Stimulated activated CD8-positive, alpha-beta memory T cell treated with anti-CD3 and anti-CD28 coated beads, Interleukin-4, amount 100 ng/mL, for 4 hours (primary cell): ENCODE measurements at regions not wholly inside any gene's neighbourhood (a gene's known extent, or its start where the extent isn't known, plus 50 kb on each side); places are given as distances from the start of the nearest gene placed in this dataset.

Experiments
- DNase-seq, 2 donors: peaks; one replicate each; pipeline ENCODE4 v3.0.0-alpha.2; 2020; ENCODE audit warnings: low read depth in 2 of 2, low spot score in 1 of 2

DNA sequence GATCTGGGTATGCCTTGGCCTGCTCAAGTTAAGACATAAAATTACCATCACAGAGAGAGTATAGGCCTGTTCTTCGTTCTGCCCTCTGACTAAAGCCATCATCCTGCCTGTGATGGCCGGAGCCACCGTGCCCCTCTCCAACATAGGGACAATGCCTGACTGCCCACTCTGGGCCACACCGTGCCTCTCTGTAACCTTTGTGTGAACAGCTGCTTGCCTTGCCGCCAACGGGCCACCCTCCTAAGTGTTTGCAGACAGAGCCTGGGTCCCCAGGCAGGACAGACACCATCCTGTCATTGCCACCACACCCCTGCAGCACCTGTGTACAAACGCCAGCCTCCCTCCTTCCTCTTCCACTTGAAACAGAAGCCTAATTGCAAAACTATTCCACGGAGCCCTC, 298.7 kb upstream of the TENM3 start:
- no peak for DNase-seq

DNA sequence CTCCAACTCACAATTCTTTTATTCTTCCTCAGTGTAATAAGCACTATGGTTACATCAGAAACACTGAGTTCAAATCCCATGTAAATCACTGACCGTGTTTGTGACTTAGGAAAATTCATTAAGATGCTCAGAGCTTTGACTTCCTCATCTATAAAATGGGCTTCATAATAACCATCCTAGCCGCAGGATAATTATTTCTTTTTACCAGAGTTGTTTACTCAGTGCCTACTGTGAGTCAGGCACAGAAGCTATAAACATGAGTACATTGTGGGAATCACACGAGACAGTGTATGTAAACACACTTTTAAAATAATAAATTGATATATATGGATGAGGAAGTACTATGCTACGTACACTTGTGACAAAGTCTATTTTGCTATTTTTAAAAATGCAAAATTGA, 296.3 kb upstream of the TENM3 start:
- no peak for DNase-seq

DNA sequence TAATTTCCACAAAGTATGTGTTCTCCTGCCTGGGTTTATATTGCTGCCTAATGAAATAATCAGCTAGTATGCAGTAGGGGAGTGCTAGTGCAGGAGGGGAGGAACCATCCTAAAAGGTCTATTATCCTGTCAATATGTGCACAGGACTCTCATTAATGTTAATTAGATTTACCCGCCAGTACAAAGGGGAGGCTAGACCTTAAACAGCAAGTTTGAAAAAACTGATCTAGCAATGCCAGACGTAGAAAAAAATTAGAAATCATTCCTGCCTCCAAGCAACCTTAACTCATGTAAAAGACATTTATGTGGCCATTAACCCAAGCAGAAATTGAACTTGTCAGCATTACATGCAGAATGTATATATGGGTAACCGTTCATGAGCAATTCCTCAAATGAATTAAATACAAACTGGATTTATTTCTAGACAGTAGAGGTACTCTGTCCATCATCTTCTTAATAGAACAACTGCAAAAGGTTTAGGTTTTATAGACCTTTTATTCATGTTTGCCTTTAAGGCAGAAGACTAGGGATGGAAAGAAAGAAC, 294.3 kb upstream of the TENM3 start:
- DNase-seq: no peak

DNA sequence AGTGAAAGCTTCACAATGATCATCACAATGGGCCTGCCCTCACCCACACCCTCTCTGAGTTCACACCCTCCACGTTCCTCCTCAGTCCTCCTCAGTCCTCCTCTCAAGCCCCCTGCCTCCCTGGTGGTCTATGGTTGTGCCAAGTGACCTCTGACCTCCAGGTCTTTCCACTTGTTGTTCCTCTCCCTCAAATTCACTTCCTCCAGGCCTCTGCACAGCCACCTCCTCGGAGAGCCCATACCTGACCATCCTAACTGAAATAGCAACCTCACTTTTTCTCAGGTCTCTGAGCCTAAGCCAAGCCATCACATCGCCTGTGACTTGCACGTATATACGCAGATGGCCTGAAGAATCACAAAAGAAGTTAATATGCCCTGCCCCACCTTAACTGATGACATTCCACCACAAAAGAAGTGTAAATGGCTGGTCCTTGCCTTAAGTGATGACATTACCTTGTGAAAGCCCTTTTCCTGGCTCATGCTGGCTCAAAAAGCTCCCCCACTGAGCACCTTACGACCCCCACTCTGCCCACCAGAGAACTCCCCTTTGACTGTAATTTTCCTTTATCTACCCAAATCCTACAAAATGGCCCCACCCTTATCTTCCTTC, 293.4 kb upstream of the TENM3 start:
- DNase-seq: no peak

DNA sequence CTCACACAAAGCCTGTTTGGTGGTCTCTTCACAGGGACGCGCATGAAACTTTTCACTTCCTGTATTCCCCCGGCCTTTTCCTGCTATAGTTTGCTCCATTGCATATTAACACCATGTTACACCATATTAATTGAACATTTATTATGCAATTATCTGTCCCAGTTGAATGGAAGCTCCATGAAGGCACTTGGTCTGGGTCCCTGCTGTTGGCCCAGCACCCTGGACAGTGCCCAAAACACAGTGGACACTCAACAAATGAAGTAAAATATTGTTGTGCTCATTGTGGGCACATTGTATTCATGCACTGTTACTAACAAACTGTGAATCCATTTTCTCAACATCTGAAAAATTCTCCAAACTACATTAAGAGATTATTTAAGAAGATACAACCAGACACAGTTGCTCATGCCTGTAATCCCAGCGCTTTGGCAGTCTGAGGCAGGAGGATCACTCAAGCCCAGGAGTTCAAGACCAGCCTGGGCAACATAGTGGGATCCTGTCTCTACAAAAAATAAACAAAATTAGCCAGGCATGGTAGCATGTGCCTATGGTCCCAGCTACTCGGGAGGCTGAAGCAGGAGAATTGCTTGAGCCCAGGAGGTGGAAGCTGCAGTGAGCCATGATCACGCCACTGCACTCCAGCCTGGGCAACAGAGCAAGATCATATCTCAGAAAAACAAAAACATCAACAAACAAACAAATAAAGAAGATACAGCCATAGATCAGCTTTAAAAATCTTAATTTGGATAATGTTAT, 292.7 kb upstream of the TENM3 start:
- DNase-seq: no peak

DNA sequence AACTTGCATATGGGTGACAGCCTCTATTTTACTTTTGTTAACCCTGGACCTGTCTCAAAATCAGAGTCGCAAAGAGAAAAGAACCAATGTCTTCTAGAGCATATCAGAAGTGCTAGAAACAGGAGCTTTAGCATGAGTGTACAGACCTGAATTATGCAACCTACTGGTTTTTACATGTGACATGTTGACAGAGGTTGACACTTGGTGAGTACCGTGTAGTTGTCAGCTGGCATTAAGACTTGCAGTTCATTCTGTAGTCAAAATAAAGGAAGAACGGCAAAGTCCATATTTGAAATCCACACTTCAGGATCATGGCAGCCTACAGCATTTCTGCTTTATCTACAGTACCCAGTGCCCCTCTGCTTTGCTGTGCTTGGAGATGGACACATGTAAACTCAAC, 291.9 kb upstream of the TENM3 start:
- DNase-seq: no peak

DNA sequence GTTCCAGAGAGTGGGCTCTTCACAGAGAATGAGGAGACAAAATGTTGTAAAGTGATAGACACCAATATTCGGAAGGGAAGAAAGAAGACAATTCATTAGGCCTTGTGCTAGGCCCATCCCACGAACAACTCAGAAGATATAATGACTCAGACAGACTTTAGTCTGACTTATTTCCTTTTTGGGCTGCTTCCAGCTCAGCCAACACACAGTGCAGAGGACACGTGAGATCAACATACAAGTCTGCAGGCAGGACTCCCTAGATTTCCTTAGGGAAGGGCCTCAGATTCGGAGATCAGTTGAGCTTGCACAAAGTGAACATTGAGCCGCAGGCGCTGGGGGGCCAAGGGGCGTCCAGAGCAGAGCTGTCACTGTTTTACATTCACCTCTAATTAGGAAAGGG, 290.7 kb upstream of the TENM3 start:
- DNase-seq: no peak

DNA sequence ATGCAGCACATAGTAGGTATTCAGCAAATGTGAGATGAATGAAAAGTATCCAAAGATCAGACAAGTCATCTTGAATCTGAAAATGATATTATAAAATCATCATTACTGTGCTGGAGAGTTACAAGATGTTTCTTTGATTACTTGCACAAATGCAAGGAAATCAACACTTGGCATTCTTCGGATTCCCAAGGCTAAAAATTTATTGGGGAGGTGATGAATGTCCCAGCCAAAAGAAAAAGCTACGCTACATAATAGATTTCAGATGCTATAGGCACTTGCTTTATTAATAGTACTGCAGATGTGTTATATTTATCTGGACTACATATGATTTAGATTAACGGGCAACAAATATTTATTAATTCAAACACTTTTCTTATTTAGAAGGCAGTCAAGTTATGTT, 286.7 kb upstream of the TENM3 start:
- no peak for DNase-seq

DNA sequence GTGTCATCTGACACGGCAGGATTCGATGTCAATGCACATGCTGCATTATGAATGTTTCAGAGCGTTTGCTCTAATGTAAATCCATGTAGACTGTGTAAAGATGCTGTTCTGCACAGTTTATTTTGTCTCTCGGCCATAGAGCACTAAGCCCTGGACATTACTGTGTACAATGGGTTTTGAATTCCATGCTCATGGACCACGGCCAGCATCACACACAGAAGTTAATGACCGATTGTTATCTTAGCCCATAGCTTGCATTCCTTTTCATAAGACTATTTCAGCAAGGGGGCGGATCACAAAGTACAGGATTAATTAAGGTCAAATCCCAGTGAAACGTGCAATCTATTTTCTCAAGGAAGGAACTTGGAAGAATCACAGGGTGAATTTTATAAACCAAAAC, 286.1 kb upstream of the TENM3 start:
- DNase-seq: no peak

DNA sequence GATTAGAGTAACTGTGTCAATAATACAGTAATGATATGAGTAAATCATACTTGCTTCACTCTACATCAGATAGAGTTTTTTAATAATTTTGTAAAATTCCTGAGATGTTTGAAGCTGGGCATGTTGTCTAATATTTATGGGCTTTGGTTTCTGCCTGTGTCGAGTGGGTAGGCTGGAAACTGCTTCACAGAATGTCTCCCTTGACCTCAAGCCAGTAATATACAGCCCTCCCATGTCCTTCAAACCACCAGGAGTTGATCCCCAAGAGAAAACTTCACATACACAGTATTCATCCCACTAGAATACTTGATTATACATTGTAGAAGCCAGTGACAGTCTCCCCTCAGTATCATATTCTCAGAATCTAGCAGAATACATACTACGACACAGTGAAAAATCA, 284.8 kb upstream of the TENM3 start:
- DNase-seq: no peak

DNA sequence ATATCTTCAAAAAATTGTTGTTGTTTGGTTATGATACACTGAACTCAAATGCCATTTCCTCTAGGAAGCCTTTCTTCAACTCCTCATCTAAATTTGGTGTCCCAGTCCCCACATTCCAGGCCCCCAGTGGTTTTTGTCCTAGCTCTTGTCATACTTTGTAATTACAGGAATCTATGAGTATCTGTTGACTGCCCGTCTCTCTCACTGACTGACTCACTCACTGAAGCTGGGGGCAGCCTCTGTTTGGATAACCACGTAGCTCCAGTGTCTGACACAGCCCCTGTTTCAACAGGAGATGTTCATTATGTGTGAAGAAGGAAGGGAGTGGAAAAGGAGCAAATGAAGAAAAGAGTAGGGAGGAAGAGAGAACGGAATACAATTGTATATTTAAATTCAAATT, 284.1 kb upstream of the TENM3 start:
- no peak for DNase-seq

DNA sequence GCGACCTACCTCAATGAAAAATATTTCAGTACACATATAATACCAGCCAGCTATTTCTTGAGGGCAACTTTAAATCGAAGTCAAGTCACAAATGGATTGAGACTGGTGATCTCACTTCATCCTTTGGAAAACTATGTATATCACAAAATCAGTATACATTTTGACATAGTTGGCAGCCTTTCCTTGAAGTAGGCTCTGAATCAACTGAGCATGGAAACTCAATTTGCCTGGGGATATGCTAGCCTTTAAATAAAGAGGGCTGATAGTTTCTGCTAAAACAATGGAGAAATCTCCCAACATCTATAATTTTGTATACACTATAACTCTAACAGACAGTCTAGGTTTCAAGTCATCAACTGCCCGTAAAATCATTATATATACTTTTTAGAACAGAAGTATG, 282.8 kb upstream of the TENM3 start:
- no peak for DNase-seq

DNA sequence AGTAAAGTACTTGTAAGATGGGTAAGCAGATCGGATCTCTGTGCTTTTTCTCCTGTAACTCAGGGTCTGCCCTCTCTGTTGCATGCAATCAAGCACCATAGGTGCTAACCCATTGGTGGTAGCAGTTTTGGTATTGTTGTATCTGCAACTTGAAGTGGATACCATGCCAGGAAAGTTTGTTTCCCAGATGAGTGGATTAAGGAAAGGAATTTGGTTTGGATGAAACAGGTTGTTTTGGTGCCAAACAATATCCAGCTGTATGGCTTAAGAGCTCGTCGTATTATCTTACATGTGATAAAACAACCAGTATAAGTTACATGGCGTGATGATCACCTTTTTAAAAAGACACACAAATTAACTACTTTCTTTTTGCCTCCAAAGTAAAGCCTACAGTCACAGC, 280.9 kb upstream of the TENM3 start:
- DNase-seq: no peak

DNA sequence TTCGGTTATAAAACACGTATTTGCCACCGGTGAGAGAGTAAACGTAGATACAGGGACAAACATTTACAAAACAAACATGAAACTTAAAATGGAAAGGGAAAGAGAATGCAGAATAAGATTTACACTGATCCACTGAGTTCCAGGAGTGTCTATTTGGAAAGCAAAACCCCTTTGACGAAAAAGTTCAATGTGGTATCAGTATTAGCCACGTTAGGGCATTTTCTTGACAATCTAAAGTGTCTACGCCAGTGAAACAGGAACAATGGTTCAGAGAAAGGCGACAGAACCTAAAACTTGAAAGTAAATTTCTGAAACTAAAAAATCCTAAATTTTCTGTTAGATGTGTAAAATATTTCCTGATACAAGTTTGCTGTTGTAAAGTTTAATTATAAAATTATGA, 278.5 kb upstream of the TENM3 start:
- no peak for DNase-seq

DNA sequence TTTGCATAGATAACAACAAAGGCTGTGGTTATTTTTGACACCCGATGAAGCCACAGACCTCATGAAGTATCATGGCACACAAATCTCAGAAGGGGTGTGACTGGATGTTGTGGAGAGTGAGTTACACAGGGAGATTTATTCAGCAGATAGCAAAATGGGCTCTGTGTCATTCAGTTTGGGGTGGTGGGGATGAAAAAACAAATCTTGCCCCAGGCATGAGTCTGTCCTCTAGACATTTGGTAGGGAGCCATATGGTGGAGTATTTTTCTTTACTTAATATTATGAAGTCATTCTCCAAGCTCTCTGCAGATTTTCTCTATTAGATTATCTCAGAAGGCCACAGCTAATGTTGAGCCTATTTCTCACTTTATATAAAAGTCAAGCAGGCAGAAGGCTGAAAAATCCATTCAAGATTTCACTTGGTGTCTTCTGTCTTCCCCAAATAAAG, 277.1 kb upstream of the TENM3 start:
- DNase-seq: no peak

DNA sequence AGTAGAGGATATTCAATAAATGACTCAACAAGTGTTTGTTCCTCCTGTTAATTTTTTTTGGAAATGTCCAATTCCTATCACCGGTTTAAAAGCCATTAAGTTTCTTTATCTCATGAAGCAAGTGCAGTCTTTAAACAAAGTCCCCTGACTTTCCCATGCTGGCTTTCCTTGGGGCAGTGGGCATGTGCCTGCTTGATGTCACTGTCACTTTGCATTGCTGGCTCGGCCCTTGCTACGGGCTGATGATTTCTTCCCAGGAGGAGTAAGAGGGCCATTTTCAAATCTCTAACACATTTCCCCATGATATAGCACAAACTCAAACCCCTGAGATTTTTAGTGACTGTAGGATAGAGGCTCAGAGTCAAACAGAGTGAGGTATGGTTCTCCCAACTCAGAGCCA, 275.8 kb upstream of the TENM3 start:
- DNase-seq: no peak

DNA sequence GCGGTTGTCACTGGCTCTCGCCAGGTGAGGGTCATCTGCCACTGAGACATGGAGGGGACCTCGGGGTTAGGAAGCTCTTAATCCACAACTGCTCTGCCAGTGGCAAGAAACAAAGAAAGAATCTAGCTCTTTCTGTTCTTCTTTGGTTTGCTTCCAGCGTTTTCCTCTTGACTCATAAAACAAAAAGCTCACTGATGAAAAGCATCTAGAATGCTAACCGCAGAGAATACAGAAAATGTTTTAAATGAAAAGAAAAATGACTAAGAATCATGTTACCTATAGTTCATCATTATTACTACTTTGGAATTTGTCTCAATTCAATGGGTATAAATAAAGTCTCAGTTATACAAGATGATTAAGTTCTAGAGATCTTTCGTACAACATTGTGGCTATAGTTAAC, 274.8 kb upstream of the TENM3 start:
- no peak for DNase-seq

DNA sequence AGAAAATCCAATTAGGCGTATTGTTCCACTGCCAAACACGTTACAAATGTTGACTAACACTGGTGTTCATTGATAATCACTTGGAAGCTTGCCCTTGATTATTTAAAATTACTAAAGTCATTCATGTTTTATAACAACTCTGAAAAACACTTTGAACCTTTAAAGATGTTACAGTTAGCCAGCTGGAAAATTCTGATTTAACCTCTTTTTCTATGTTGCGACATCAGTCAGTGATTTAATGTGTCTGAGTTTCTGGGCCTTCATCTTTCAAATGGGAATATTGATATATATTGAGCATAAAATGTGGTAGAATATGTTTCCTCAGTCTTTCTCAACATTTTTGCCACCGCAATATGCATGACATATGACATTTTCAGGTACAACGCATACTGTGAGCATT, 274.1 kb upstream of the TENM3 start:
- DNase-seq: no peak

DNA sequence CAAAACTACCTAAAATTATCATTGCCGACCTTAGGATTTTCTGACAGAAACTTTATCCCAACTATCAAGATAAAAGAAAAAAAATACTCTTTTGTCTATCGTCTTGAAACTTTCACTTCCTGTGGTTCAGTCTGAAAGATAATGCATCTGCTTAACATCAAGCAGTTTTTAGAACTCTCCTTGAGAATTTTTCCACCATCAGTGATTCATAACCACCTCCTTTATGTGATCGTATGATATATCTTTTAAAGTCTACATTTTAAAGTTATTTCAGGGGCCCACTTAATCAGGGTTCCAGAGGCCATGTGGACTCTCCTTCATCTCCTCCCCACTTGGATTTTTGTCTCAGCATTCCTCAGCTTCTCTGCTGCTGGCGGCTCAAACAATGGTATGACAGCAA, 272.8 kb upstream of the TENM3 start:
- no peak for DNase-seq

DNA sequence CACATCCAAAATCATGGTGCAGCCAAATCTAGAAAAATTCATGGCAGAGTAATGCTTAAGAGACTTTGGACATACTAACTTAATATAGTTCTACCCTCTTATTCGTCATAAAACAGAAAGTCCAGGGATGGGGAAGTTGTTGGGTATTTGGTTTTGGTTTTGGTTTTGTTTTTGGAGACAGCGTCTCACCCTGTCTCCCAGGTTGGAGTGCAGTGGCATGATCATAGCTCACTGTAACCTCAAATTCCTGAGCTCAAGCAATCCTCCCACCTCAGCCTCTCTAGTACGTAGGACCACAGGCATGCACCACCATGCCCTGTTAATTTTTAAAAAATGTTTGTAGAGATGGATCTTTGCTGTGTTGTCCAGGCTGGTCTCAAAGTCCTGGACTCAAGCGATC, 271.8 kb upstream of the TENM3 start:
- no peak for DNase-seq

DNA sequence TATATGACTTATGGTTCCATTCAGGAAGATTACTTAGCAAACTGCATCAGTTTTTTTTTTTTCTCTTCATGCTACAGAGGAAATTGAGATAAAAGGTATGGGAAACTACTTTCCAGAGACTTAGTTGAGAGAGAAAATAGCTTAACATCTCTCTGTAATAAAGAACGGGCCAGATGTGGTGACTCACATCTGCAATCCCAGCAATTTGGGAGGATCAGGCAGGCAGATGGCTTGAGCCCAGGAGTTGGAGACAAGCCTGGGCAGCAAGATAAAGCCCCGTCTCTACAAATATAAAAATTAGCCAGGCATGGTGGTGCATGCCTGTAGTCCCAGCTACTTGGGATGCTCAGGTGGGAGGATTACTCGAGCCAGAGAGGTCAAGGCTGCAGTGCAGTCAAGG, 271.2 kb upstream of the TENM3 start:
- DNase-seq: no peak

DNA sequence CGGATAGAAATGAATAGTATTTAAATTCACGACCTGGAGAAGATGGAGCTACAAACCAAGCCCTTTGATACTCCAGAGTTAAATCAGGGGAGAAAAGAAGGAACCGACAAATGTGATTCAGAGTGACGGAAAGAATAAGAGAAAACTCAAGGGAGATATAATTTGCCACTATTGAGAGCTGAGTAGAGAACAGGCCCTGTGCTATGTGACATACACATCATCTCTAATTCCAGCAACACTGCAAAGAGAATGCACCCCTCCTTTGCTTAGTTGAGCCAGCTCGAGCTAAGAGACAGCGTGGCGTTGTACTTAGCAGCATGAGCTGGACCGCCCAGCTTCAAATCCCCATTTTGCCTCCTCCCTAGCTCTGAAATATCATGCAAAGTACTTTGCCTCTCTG, 266.4 kb upstream of the TENM3 start:
- no peak for DNase-seq

DNA sequence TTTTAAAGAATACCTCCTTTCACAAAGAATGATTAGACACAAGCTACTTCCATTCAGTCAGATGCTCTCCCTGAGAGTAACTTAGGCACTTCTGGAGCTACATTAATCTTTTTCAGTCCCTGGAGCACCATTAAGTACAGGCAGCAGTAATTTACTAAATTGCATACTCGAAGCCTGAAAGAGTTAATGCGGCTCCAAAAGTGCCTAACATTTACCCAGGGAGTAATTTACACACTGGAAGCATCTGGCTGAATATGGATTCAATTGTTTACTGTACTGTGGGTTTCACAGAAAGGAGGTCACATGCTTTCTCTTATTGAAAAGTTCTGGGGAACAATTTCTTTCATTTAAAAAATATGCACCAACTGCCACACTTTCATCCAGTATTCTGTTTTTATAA, 260.8 kb upstream of the TENM3 start:
- no peak for DNase-seq
